PC-3 (cell line): ENCODE measurements at regions not wholly inside any gene's neighbourhood (a gene's known extent, or its start where the extent isn't known, plus 50 kb on each side); places are given as distances from the start of the nearest gene placed in this dataset.

Source experiments
- ATAC-seq: fragments of 200-7000 bp; cut with Tn5 transposase; 2 replicates; pipeline ENCODE4 v1.9.1; 2020; ENCODE audit warnings: mild to moderate bottlenecking, moderate library complexity
- BruUV-seq: library from RNA; stranded (reverse); fragments of 400-500 nt; replicated peaks from 2 replicates; lab custom pipeline; 2021; lab: Mats Ljungman, UMichigan
- CTCF ChIA-PET: fragments of 300-600 bp; sonication (Branson Sonifier 250); formaldehyde crosslinking; loops from one replicate; lab custom pipeline; 2022; ENCODE audit warnings: antibody characterized with exemption; lab: Charles Lee
- POLR2A ChIA-PET: fragments of 300-600 bp; sonication (Branson Sonifier 250); formaldehyde crosslinking; loops from one replicate; lab custom pipeline; 2022; ENCODE audit warnings: antibody characterized with exemption; ENCODE audit not compliant: unreplicated experiment; lab: Charles Lee
- DNase-seq: peaks from one replicate; pipeline ENCODE4 v3.0.0-alpha.2; 2015
- H2AFZ ChIP-seq: fragments of 300-600 bp; sonication (generic); 2 replicates; pipeline ENCODE4 v1.6.0; 2016; ENCODE audit warnings: antibody characterized with exemption, low read length
- H3F3A ChIP-seq: fragments of 300-600 bp; sonication (generic); one replicate; pipeline ENCODE4 v1.6.0; 2017; ENCODE audit warnings: antibody characterized with exemption, low read length, control low read depth, mild to moderate bottlenecking; ENCODE audit not compliant: unreplicated experiment
- H3K27ac ChIP-seq: fragments of 300-600 bp; sonication (generic); 2 replicates; pipeline ENCODE4 v1.5.1; 2016; ENCODE audit warnings: mild to moderate bottlenecking, low read length
- H3K27me3 ChIP-seq: fragments of 300-600 bp; sonication (generic); 2 replicates; pipeline ENCODE4 v1.6.1; 2016; ENCODE audit warnings: low read length, mixed read lengths
- H3K36me3 ChIP-seq: fragments of 300-600 bp; sonication (generic); 2 replicates; pipeline ENCODE4 v1.6.1; 2016; ENCODE audit warnings: low read depth, mixed run types, low read length, mixed read lengths
- H3K4me1 ChIP-seq: fragments of 300-600 bp; sonication (generic); 2 replicates; pipeline ENCODE4 v1.5.1; 2016; ENCODE audit warnings: low read length; ENCODE audit not compliant: insufficient read depth
- H3K4me2 ChIP-seq: fragments of 300-600 bp; sonication (generic); 2 replicates; pipeline ENCODE4 v1.6.0; 2016; ENCODE audit warnings: low read length
- H3K4me3 ChIP-seq: fragments of 300-600 bp; sonication (generic); 2 replicates; pipeline ENCODE4 v1.5.1; 2016; ENCODE audit warnings: mild to moderate bottlenecking, low read length, mixed read lengths
- H3K79me2 ChIP-seq: fragments of 300-600 bp; sonication (generic); 2 replicates; pipeline ENCODE4 v1.6.1; 2017; ENCODE audit warnings: low read length, mixed read lengths
- H3K9ac ChIP-seq: fragments of 300-600 bp; sonication (generic); 2 replicates; pipeline ENCODE4 v1.6.0; 2016; ENCODE audit warnings: mild to moderate bottlenecking, low read length
- H3K9me2 ChIP-seq: fragments of 300-600 bp; sonication (generic); replicated peaks from 2 replicates; pipeline ENCODE4 v1.6.1; 2016; ENCODE audit warnings: mixed run types, low read length, mixed read lengths
- H3K9me3 ChIP-seq: fragments of 300-600 bp; sonication (generic); 2 replicates; pipeline ENCODE4 v1.6.1; 2016; ENCODE audit warnings: low read length, mixed read lengths
- H4K20me1 ChIP-seq: fragments of 300-600 bp; sonication (generic); 2 replicates; pipeline ENCODE4 v1.6.1; 2016; ENCODE audit warnings: low read length, mixed read lengths
- CTCF ChIP-seq: fragments of 300-600 bp; sonication (generic); conservative IDR thresholded peaks from 2 replicates; pipeline ENCODE4 v1.5.1; 2017; ENCODE audit warnings: antibody characterized with exemption, low read depth, mild to moderate bottlenecking, low read length
- EZH2 ChIP-seq: fragments of 300-600 bp; sonication (generic); IDR thresholded peaks from one replicate; pipeline ENCODE4 v1.6.1; 2017; ENCODE audit warnings: antibody characterized with exemption, mild to moderate bottlenecking, low read length; ENCODE audit not compliant: unreplicated experiment
- EZH2phosphoT487 ChIP-seq: fragments of 300-600 bp; sonication (generic); IDR thresholded peaks from 2 replicates; pipeline ENCODE4 v1.6.1; 2018; ENCODE audit warnings: mild to moderate bottlenecking, antibody characterized with exemption, low read length, borderline replicate concordance
- intact Hi-C: fragments of 100-400 bp; cut with micrococcal nuclease; formaldehyde crosslinking; loops from 2 replicates; pipeline ENCODE4 v1.9.0; 2023

GRCh38 chr1:170395149-170395548 lies 136.8 kb upstream of the GORAB start:
- Histone ChIP-seq H3K79me2 (no peaks in the 10 kb centered on the region), H2AFZ (no peak overlapping the region), H3F3A (no peaks in the 10 kb centered on the region), H3K9ac (no peak overlapping the region), H3K4me1 (no peaks in the 10 kb centered on the region), H3K27ac (no peak overlapping the region), H3K4me2 (no peak overlapping the region), H3K27me3 (peaks cover 30% of the 10 kb centered on the region; the same call in 1 of the 2 replicates), H4K20me1 (no peaks in the 10 kb centered on the region), H3K36me3 (no peaks in the 10 kb centered on the region), H3K4me3 (no peak overlapping the region), H3K9me2 (no peaks in the 10 kb centered on the region), H3K9me3 (no peaks in the 10 kb centered on the region)
- ChIA-PET CTCF (no interaction called here), POLR2A (no interaction called here)
- BruUV-seq: no TSS peak
- intact Hi-C loops: no loop called here
- no peak for DNase-seq
- TF ChIP-seq EZH2 (no peak), CTCF (no peak), EZH2phosphoT487 (no peak)
- no peak for ATAC-seq

DNA sequence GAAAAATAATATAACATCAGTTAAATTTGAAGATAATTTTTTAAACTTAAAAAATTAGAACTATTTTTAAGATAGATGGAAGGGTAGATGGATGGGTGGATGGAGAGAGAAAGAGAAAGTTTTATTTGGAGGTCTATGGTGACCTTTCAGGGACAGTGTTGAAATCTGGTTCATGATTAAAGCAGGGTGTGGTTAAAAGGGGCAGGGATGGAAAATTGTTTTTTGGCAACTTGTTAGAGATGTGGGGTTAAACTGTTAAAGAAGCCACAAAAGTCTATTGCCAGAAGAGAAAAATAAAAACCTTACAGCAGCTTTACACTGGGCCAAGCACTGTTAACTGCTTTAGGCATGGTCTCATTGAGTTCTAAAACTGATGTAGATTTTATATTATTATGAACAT lies 134.9 kb upstream of the GORAB start:
- Histone ChIP-seq H3F3A (no peaks in the 10 kb centered on the region), H4K20me1 (no peaks in the 10 kb centered on the region), H3K4me1 (no peaks in the 10 kb centered on the region), H3K27ac (no peak overlapping the region), H3K4me2 (no peak overlapping the region), H2AFZ (no peak overlapping the region), H3K9me3 (no peaks in the 10 kb centered on the region), H3K9me2 (no peaks in the 10 kb centered on the region), H3K27me3 (peaks cover 17% of the 10 kb centered on the region; the same call in 1 of the 2 replicates), H3K36me3 (no peaks in the 10 kb centered on the region), H3K4me3 (no peak overlapping the region), H3K9ac (no peak overlapping the region), H3K79me2 (no peaks in the 10 kb centered on the region)
- intact Hi-C loops: no loop called here
- DNase-seq (no peak), ATAC-seq (no peak)
- ChIA-PET CTCF (no interaction called here), POLR2A (no interaction called here)
- TF ChIP-seq CTCF (no peak), EZH2 (no peak), EZH2phosphoT487 (no peak)
- no TSS peak for BruUV-seq

DNA sequence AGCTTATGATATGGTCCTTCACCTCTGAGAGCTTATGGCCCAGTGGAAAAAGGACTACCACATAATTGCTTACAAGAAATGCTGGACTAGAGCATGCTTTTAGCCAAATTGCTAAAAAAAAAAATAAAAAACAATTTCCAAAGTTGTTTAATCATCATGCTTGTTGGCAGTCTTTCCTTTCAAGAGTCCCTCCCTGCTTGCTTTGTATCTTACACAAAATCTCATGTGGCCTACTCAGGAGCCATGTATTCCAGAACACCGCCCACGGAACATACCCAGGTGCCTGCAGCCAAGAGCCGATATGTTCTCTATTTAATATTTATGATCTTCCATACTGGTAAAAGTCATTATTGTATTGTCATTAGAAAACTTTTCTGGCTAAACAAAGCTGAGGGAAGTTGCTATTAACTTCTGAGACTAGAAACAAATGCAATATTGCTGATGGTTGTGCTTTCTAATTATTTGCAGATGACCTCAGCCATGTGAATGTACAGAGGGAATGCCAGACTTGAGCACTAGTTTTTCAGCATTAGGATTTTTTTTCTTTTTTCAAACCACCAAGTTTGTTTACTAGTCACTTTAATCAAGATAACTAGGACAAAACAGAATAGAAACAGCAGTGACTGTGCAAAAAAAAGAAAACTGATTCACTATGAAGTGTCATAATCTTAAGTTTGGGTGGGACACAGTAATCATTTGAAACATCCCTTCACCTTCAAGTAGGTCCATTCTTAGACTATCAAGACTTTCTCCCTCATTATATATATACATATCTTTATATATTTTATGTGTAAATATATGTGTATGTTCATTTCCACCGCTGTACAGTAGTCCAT lies 129.3 kb upstream of the GORAB start:
- H3K36me3 ChIP-seq: no peaks in the 10 kb centered on the region
- no peak overlapping the region for H3K4me2 ChIP-seq
- ATAC-seq (no peak), DNase-seq (no peak)
- H3K4me1 ChIP-seq: no peaks in the 10 kb centered on the region
- H2AFZ ChIP-seq: no peak overlapping the region
- no TSS peak for BruUV-seq
- no peak overlapping the region for H3K27ac ChIP-seq
- intact Hi-C loops: no loop called here
- POLR2A ChIA-PET: no interaction called here
- H3K79me2 ChIP-seq: no peaks in the 10 kb centered on the region
- no peaks in the 10 kb centered on the region for H3F3A ChIP-seq
- no peak overlapping the region for H3K4me3 ChIP-seq
- H3K9me2 ChIP-seq: no peaks in the 10 kb centered on the region
- TF ChIP-seq EZH2phosphoT487 (no peak), EZH2 (no peak), CTCF (no peak)
- H3K9ac ChIP-seq: no peak overlapping the region
- no peaks in the 10 kb centered on the region for H3K9me3 ChIP-seq
- peaks cover 23% of the 10 kb centered on the region; the same call in 1 of the 2 replicates for H3K27me3 ChIP-seq
- CTCF ChIA-PET: no interaction called here
- no peaks in the 10 kb centered on the region for H4K20me1 ChIP-seq
